ENCODE measurements at regions not wholly inside any gene's neighbourhood (a gene's known extent, or its start where the extent isn't known, plus 50 kb on each side); places are given as distances from the start of the nearest gene placed in this dataset.

DNA sequence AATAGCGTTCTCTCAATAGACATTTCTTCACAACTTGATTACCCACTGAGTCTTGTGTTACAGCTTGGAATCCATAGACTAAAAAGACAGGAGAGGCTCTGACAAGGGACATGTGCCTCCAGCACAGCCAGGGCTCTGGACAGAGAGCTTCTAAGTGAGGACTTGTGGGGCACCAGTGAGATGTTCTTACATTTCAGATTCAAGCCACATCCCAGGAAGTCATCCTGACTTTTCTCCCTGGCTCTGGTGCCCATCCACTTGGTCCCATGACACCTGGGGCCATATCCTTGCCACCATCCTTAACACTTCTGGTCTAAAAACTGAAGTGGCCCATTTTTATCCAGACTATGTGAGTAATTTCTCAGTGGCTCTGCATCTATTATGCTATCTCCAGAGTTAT lies 440.1 kb downstream of the TCERG1L start:
- DNase-seq (ENCODE audit: low read depth), result no peak

DNA sequence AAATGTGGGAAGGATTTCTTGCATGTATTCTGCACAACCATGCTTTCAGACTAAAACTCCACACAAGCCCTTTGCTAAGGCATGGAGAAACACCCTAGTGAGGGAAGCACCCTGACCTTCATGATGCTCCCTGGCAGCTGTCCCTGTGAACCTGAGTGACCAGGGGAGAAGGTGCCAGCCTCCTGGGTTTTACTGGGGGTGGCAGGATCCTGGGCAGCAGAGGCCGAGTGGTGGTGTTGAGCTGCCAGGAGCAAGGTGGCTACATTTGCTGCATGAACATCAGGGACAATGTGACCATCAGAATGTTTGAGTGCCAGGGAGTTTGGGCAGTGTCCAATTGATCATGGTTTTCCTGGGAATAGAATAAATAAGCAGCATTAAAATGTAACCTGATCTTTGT lies 437.9 kb downstream of the TCERG1L start:
- DNase-seq (ENCODE audit: low read depth), result no peak

DNA sequence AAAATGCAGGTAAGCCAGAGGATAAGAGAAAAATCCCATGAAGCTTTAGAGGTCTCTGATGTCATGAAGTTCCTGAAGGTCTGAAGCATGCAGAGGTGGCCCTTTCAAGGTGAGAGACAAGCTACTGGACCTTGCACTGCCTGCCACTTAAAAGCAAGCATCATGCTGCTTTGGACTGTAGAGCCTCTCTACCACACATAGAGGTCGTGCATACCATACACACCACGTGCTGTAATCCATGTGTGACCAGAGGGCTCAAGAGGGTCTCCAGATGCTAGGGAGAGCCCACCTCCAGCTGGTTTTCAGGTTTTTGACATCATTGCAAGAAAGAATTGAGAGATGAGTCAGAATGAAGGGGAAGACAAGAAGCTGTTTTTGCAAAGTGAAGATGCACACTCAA lies 436.4 kb downstream of the TCERG1L start:
- no peak for DNase-seq (ENCODE audit: low read depth)

DNA sequence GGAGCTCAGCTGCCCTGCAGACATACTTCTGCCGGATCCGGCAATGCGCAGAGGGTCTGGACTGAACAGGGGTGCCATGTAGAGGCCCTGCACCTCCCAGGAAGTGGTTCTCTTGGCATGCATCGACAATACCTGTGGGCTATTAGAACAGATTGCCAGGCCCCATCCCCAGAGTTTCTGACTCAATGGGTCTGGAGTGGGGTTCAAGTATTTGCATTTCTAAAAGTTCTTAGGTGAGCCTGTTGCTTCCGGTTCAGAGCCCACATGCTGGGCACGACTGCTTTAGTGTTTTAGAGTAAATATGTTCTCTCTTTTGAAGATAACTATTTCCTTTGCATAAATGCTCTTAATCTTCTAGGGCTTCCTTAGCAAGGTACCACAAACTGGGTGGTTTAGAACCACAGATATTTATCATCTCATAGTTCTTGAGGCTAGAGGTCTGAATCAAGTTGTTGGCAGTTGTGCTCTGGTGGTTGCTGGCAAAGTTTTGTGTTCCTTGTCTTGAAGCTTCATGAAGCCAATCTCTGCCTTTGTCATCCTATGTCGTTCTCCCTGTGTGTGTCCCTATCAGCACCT lies 435.5 kb downstream of the TCERG1L start:
- no peak for DNase-seq (ENCODE audit: low read depth)

DNA sequence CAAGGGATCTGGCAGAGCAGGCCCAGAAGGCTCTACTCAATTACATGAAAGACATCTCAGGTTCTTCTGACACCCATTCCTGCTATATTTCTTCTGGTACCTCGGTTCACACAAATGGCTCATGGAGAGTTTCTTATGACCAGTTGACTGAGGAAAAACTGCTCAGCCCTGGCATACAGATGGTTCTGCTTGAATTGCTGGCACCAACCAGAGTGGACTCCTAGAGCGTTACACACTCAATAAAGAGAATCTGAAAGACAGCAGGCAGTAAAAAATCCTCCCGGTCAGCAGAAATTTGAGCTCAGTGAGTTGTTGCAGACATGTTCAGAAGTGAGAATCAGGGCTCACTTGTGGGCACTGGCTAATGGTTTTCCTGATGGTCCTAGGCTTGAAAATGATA lies 434.4 kb downstream of the TCERG1L start:
- DNase-seq (ENCODE audit: low read depth), result no peak

DNA sequence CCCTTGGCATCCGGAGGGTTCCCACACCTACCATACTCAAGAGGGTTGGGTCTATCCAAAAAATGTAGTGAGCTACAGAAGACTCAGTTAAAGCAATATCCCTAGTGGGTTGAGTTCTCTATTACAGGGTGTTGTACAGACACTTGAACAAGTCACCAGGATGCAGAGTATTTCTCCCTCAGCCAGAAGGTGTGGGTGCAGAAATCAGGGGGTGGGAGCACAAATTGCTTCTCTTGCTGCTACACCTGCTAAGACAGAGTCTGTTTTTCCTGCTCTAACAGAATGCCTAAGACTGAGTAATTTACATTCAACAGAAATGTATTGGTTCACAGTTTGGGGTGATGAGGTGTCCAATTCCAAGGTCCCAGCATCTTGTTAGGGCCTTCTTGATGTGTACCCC lies 433.4 kb downstream of the TCERG1L start:
- no peak for DNase-seq (ENCODE audit: low read depth)

DNA sequence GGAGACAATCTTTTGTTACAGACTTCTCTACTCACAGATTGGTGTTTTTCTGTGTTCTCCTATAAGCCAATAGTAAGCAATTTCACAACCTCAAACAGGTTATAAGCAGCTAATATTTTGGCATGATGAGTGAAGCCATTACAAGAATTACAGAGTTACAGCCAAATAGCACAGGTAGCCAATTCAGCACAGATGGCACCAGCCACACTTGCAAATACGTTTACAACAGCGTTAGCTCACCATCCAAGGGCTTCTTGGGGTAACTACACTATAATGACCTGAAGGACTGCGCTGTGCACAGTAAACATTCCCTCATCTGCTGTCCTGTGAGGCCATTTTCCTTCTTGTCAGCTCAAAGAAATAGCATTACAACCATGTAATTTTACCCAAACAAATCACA lies 428.6 kb downstream of the TCERG1L start:
- no peak for DNase-seq (ENCODE audit: low read depth)

DNA sequence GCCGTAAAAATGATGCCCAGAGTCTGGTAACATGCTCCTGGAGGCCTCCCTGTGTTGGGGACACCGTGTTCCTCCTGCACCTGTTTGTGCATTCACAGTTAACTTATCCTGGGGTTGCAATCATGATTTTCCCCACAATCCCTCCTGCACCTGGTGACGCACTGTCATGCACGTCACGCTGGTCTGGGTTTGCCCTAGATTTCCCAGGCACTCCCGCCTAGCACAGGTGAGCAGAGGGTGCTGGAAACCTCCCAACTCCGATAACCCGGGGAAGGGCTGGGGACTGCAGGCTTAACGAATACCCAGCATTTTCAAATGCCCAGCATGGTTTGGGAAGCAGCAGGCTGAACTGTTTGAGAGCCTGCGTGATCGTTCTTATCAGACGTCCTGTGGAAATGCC lies 427.1 kb downstream of the TCERG1L start:
- no peak for DNase-seq (ENCODE audit: low read depth)

DNA sequence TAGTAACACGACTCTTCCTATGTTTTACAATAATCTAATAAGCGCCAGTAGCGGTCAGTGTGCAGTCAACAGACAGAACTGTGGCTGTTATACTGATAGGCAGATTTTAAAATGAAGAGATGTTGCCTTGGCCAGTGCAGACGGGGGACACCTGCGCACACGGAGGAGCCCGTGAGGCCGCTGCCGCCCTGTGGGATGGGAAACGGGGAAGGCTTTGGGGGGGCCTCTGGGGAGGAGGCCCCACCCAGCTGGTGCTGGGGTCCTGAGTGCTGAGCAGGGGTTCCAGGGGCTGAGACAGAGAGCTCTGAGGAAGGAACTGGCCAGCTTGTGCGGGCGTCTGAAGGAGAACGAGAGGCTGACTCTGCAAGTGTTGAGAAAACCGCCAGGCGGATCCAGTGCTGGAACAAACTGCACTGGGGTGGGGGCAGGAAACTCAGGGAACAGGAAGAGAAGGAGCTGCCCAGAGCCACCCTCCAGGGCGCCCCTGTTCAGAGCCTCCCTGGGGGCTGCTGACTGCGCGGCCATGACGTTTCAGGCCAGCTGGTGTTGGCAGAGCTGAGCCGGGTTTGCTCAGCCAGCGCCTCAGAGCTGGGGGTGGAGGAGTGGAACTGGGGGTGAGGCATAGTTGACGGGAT lies 426.4 kb downstream of the TCERG1L start:
- DNase-seq (ENCODE audit: low read depth), result no peak

DNA sequence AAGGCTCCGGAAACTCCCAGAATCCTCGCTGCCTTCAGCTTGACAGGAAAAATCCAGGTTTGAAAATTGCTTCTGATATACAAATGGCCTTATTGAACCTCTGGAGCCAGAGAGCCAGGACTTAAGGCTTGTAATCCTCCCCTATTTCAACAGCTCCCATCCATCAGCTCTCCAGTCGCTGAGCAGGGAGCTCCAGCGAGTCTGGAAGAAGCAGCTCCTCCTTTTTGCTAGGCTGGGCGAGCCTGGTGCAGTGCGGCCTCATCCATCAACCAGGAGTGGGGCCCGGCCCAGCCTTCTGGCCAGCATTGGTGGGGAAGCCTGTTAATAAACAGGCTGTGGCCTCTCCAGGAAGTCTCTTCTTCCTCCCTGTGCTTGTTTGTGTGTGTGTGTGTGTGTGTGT lies 424.4 kb downstream of the TCERG1L start:
- no peak for DNase-seq (ENCODE audit: low read depth)

DNA sequence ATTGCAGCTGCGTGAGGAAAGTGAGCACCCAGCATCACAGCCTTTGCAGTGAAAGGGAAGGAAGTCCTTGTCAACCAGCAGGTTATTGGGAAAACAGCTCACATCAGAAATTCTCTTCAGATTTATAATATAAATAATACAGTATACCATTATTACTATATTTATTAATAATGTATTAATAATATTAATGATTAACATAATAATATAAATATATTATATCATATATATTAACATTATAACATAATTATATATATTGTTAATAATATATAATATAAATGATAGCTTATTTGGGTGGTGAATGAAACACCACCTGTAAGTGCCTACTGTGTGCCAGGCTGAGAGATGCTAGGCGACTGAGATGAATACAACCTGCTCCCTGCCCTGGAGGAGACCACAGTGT lies 423.0 kb downstream of the TCERG1L start:
- no peak for DNase-seq (ENCODE audit: low read depth)

DNA sequence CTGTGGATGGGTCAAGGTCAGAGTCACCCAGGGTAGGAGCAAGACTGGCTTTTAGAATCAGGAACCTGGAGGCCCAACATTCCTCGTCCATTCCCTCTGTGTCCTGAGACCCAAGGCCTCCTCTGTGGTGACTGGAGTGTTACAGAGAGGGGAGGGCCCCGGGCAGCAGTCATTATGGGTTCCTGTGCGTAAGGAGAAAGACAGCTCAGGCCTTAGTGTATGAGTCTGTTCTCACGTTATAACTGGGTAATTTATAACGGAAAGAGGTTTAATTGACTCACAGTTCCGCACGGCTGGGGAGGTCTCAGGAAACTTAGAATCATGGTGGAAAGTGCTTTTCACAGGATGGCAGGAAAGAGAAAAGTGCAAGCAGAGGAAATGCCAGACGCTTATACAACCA lies 422.3 kb downstream of the TCERG1L start:
- DNase-seq (ENCODE audit: low read depth), result no peak

DNA sequence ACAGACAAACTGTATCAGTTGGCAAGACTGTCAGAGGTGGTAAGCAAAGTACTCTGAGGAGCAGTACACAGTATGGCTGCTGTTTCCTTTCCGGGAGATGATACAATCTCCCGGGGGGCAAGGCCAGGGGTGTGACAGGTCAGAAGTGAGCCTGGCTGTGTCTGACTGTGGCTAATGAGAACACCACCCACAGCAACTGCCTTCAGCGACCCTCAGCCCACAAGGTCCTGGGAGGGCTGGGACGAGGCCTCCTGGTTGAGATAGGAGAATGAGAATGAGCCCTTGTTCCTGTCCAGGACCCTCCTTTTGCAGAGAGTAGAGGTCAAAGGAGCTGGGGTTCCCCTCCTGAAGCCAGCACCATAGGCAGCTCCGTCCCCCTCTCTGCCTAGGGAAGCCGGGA lies 421.7 kb downstream of the TCERG1L start:
- DNase-seq (ENCODE audit: low read depth), result no peak

DNA sequence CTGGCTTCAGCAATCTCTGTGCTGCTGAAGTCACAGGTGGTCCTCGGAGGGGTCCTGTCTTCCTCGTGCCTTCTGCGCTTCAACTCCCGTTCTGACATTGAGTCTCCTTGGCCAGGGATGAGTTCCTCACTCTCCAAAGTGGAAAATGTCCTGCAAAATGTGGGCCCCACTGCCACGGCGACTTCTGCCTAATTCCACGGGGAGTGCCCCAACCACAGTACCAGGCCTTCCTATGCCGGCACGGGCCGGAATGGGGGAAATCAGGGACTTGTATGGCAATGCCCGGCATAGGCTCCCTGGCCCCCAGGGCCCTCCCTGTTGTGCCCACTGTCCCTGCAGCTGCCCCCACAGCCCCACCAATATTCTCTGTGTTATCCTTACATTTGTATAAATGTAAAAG lies 420.5 kb downstream of the TCERG1L start:
- no peak for DNase-seq (ENCODE audit: low read depth)

DNA sequence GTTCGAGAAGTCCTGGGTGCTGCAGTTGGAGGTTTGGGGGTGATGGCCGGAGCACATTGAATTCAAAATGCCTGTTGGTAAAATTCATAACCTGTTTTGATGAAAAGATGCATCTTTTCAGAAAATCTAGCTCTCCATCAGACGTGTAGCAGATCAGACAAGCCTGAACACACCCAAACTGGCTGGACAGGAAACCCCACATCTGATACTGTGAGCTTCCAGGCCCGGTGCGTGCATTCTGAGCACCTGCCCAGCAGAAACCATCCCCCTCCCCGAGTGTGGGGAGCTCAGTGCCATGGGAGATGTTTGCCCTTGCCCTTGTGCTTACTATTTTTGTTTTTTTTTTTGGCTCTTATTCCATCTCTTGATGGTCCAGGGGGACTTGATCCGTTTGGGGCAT lies 417.1 kb downstream of the TCERG1L start:
- no peak for DNase-seq (ENCODE audit: low read depth)

DNA sequence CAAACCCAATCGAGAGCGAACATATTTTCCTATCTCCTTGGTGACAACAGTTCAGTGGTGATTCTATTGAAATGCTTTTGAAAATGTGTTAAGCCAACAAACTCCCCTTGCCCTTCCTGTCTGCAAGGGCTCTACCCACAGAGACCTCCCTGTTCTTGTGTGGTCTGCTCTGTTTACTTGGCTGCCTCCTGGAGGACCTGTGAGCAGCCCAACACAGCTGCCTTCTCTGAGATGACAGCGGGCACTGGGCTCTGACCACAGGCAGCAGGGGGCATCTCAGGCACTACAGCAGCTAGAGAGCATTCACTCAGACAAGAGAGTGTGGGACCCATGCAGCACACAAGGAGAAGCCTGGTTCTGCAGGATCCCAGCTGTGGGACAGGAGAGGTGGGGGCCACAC lies 416.4 kb downstream of the TCERG1L start:
- DNase-seq (ENCODE audit: low read depth), result no peak

DNA sequence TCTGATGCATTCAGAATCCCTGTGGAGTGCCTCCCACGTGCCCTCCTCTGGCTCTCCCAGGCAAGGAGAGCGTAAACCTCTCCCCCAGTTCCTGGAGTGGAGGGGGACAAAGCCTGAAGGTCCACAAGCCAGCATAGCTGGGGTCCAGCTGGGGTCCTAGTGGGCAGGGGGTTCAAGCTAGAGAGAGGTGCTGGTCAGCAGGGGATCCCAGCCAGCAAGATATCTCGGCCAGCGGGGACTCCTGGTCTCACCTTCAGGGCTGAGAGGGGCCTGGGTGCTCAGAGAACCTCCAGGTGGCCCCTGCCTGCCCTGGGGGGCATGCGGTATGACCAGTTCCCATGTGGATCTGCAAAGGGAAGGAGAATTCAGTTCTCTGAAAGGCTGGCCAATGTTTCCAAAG lies 413.7 kb downstream of the TCERG1L start:
- no peak for DNase-seq (ENCODE audit: low read depth)

DNA sequence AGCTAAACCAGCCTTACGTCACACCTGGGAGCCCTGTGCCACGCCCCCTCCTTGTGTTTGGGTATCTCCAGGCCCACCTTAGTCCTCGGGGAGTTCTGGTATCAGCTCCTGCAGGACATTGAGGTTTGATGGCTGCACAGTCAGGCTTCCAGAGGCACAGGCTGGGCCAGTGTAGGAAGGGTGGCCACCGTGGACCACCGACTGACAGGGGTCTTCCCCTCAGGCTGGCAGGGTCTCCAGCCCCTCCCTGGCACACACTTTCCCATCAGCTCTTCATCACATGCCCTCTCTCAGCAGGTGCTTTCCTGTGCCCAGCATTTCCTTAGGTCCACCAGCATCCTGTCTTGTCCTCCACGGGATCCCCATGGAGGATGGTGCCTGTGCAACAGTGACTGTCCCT lies 413.1 kb downstream of the TCERG1L start:
- DNase-seq (ENCODE audit: low read depth), result no peak

DNA sequence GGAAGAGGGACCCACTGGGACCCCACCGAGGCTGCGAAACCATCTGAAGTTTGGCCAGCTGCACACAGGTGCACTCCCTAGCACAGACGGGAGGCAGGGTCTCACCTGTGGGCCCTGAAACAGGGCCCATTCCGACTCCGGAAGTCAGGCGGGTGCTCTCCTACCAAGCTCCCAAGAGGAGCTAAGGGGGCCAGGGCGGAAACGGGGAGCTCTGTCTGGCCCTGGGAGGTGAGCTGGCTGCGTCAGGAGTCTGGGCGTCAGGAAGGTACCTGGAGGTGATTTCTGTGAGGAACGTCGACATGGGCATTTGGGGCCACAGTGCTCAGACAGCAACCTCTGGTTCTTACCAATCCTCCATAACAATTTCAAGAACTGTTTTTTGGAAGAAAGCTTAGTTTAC lies 411.7 kb downstream of the TCERG1L start:
- no peak for DNase-seq (ENCODE audit: low read depth)

DNA sequence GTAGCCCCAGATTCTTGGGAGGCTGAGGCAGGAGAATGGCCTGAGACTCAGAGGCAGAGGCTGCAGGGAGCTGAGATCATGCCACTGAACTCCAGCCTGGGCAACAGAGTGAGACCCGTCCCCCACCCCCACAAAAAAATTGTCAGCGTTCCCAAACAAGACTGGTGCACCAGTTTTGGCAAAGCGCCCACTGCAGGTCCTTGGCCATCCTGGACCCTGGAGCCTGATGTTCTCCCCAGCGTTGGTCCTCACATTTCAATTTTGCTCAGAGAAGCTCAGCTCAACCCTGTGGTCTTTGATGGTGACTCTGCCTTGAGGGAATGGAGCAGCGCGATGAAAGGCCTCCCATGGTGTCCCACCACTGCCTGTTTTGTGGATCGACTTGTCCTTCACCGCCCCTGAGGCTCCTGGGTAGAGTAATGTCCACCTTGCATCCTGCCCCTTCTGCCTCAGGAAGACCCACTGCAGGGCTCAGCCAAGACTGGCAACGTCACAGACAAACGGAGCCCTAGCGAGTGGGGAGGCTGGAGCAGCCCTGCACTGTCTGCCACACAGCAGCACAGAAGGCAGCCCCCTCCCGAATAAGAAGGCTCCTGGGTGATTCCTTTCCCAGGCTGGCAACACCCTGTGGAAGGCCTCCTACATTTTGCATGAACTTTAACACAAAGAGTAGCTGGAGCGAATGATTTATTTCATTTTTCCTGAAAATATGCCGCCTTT lies 410.9 kb downstream of the TCERG1L start:
- no peak for DNase-seq (ENCODE audit: low read depth)

DNA sequence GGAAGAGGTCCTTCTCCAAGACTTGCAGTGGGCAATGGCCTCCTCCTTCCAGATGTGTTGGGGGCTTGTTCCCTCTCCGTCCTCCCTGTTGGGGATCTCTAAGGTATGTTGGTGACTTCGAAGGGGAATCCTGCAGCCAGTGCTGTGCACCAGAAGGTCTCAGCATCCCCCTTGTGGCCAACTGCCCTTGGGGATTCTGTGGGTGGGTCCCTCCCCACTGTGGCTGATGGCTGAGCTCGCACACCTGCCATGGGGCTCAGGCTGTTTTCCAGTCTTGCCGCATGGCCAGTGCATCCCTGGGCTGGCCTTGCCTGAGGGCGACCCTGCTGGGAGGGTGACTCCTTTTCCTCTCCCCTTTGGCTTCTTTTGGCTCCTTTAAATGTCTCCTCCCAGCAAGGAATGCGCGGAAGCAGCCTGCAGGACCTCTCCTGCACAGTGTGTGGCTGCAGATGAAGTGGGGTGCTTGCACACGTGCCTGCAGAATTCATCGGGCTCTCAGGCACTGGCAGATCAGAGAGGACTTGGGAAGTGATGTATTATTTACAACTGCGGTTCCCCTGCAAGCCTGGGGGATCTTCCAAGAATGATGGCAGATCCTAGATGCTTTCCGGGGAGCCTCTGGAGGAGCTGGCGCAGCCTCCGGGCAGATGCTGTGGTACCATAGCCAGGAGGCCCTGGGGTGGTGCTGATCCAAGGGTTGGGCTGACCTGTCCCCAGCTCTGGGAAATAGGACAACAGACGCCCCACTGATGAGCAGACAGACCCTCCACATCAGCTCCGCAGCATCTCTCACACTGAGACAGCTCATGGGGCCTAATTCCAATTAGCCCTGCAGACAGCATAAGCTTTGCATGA lies 410.0 kb downstream of the TCERG1L start:
- DNase-seq (ENCODE audit: low read depth), result no peak

DNA sequence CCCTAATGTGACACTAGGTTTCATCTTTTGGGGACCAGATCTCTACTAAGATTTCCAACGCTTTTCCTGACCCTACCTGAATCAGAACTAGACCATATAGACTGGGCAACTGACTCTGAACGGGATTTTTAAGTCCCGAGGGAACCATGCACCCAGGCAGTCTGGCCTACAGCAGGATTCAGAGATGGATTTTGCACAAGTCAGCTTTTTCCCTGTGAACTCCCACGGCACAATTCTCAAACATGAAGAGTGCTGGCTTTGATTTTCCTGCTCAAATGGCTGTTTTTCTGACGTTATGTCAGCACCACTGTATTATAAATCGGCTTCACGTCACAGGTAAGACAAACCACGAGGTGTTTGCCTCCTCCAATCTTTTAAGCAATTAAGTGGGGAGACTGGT lies 409.1 kb downstream of the TCERG1L start:
- no peak for DNase-seq (ENCODE audit: low read depth)

DNA sequence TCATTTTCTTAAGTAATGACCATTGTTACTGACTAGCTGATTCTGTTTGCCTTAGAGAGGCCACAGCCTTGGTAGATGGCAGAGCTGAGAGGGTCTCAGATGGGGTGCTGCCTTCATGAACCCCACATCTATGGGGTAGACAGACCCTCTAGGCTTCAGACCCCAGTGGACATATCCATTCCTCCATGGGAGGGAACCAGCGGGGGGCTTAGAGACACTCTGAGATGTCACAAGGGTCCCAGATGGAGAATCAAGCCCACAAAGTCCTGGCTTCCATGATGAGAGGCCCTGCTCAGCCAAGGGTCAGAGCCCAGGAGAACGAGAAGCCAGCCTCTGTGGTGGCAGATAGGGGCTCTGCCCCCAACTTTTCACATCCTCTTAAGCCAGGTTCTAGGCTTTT lies 408.6 kb downstream of the TCERG1L start:
- no peak for DNase-seq (ENCODE audit: low read depth)
